HG03039 (cell line): ENCODE measurements at regions not wholly inside any gene's neighbourhood (a gene's known extent, or its start where the extent isn't known, plus 50 kb on each side); places are given as distances from the start of the nearest gene placed in this dataset.

Source experiments
- ATAC-seq: cut with Tn5 transposase; IDR thresholded peaks from one replicate; pipeline ENCODE4 v1.9.1; 2021; ENCODE audit warnings: mild to moderate bottlenecking, moderate library complexity; ENCODE audit not compliant: unreplicated experiment

DNA sequence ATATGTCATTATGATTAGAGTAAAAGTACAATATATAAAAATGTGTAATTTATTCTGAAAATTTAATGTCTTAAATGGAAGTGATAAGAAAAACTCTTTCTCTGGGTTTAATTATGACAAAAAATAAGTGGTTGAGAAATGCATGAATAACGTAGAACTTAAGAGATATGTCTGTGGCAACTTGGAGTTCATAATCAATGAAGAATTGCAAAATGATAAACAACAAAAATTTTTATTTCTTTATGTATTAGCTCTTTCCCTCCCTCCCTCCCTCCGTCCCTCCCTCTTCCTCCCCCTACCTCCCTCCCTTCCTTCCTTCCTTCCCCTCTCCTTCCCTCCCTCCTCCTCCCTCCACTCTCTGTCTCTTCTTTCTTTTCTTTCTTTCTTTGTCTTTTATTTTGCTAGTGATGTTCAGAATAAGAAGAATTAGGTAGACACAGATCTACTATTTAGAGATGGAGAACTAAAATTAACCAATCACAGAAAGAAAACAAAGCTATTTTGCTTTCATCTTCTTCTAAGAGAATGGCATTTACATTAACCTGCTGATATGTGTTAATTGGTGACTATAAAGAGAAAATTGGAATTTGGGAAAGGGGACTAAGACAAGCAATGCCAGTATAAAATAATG, 96.3 kb upstream of the PDC start:
- no peak for ATAC-seq

GRCh38 chr1:186550832-186551231, 89.9 kb upstream of the PDC start:
- no peak for ATAC-seq

DNA sequence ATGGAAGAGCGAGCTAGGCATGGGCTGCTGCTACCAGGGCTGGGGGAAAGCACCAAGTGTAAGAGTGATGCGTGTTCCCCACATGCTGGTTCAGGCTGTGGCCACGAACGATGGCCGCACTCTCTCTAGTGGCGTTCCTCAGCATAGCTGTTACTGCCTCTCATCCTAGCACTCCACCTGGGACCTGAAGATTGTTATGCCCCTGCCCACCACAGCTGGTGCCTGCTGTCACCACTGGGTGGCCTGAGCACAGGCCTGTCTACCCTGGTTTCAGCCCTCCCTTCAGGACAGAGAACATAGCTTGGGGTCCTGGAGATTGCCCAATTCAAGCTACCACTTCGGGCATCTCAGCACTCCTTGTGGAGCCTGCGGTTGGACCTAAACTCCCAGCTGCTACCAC, 80.1 kb upstream of the PDC start:
- ATAC-seq: no peak

GRCh38 chr1:186540521-186540920, 79.6 kb upstream of the PDC start:
- ATAC-seq: no peak

DNA sequence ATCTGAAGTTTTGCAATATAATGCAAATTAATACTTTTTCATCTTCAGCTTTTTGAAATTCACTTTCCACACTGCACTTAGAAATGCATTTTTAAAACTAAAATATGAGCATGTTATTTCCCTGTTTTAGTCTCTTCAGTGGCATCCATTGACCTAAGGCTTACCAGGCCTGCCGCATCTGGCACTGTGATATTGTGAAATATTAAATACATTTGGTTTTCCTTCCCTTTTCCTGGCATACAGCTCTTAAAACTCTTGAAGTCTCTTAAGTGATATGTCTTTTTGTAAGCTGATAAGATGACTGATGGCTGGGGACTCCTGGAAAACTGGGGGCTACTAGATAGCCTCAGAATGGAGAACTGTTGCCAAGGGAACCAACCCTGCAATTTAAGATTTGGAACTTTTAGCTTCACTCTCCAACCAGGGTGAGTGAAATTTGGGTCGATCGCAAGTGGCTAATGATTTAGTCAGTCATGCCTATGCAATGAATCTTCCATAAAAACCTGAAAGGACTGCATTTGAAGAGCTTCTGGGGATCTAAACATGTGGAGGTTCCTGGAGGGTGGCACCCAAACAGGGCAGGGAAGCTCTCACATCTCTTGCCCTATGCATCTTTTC, 75.5 kb upstream of the PDC start:
- ATAC-seq: no peak

DNA sequence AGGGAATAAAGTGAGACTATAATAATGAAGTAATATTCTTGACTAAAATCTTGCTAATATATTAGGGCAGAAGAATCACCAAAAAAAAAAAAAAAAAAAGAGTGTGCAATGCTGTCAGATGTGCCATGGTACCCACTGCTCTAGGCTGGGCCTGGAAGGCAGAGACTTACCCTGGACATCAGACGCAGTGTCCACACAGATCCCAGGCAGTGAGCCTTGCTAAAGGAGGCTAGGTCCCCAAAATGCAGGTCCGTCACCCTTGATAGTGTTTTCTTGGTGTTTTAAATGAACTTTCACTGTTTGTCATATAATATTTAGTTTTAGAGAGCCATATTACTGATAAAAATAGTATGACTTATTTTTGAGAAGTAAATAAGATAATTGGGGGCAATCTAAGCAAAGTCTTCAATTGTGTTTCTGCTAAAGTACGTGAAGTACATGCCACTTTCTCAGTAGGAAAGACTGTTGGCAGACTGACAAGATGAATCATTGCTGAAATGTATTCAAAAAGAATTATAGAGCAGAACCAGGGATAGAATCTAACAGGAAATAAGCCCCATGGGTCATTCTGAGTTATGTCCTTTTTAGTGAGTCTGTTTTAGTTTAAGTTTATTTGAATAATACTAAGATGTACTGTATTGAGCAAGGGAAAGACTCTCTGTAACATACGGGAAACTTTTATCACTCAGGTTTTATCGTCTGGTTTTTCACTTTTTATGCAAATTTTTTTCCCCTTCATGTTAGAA, 74.6 kb upstream of the PDC start:
- no peak for ATAC-seq

DNA sequence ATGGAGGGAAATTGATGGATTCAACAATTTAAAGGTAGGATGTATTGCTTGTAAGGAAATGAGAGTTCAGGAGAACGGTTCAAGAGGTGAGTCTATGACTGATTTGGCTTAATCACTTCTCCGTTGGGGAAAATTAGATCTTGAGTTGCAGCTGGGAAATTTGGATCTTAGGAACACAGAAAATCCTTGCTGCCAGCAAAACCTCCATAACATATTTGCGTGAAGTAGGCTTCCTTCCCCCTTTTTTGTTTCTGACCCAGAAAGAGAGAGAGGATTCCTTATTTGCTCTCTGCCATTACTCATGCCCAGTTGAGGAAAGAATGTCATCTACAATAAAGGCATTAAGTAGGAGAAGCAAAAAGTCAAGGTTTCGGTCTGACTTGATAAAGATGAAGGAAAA, 73.5 kb upstream of the PDC start:
- ATAC-seq: no peak

GRCh38 chr1:186532466-186532865, 71.6 kb upstream of the PDC start:
- ATAC-seq: no peak

- no peak for ATAC-seq
These were observed 70.7 kb upstream of the PDC start for GRCh38 chr1:186531561-186532165.

DNA sequence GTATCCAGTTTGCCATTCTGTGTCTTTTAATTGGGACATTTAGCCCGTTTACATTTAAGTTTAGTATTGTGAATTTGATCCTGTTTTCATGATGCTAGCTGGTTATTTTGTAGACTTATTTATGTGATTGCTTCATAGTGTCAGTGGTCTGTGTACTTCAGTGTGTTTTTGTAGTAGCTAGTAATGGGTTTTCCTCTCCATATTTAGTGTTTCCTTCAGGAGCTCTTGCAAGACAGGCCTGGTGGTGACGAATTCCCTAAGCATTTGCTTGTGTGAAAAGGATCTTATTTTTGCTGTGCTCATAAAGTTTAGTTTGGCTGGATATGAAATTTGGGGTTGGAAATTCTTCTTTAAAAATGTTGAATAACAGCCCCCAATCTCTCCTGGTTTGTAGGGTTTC, 69.2 kb upstream of the PDC start:
- no peak for ATAC-seq

GRCh38 chr1:186519982-186520381, 59.1 kb upstream of the PDC start:
- ATAC-seq: no peak

DNA sequence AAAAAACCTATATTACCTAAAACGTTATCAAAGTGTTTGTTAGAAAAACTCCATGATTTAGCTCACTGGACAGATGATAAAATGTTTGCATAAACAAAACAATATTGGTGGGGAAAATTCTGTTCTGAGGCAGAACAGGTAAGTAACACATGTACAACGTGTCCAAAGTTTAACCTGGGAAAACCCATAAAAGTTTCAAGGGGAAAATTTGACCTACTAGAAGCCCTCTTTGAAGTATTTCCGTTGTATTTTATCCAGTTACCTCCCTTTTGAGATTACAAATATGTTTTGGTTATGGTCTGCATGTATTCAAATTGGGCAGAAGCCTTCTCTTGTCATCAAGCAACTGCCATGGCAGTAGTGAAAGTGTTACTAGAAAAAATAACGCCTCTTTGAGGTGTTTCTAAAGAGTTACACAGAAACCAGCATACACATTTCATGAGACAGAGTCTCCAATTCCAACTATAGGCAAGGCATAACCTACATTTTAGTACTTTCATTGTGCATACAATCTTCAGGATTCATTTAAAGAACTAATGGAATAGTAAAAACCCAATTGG, 58.0 kb upstream of the PDC start:
- peak; percentile 60 for ATAC-seq

GRCh38 chr1:186518395-186518794, 57.5 kb upstream of the PDC start:
- no peak for ATAC-seq

DNA sequence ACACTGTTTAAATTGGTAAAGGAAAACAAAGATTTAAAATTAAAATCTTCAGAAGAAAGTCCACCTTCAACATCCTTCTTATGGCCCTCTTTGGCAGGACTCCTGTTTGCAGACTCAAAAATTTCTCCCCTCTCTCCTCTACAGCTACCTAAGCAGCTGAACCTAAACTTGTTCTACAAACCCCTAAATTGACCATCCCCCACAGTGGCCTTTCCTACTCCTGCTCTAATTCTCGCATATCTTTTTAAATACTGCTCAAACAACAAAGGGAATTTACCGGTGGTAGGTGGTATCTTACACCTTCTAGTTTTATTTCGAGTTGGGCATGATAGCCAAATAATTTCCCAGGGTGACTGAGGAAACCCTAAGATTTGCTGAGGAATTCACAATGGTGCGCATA, 53.5 kb upstream of the PDC start:
- ATAC-seq: no peak

GRCh38 chr1:186513526-186513925, 52.6 kb upstream of the PDC start:
- no peak for ATAC-seq

DNA sequence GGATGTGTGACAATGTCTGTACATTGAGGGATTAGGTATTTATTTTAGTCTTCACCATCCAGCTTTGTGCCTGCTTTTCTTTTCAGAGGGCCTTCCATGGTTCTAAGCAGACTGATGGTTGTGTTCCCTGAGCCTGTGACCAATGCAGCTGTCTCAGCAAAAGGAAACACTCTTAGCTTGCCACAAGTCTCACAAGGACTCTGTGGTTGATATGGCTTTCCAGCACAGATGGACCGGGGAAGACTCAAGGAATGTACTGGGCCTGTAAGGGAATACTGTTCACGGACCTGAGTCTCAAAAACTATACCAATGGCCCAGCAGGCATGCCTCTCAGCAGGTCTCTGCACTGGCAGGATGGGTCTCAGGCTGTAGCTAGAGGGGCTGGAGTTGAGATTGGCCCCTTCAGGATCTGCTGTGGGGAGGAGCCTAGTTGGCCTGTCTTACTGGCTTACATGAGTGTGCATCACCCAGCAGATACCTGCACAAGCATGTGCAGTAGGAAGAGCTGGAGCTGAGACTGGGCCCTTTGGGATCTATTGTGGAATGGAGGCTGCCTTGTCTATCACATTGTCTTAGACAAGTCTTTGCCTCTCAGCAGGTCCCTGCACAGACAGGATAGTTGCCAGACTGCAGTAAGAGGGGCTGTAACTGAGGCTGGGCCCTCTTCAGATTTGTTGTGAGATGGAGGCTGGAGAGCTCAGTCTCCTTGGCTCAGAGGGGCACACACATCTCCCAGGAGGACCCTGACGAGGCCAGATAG, 52.0 kb upstream of the PDC start:
- ATAC-seq: no peak

GRCh38 chr1:186511761-186512637, 51.1 kb upstream of the PDC start:
- ATAC-seq: peak; percentile 96
